Neuronal stem cell (in vitro differentiated cells): ENCODE measurements at regions not wholly inside any gene's neighbourhood (a gene's known extent, or its start where the extent isn't known, plus 50 kb on each side); places are given as distances from the start of the nearest gene placed in this dataset.

Source experiments
- DNase-seq: peaks from one replicate; pipeline ENCODE4 v3.0.0-alpha.2; 2013; ENCODE audit warnings: low spot score
- H2AFZ ChIP-seq: one replicate; pipeline ENCODE4 v1.6.1; 2013; ENCODE audit warnings: mild to moderate bottlenecking, low read length, inconsistent platforms
- H2AK5ac ChIP-seq: 2 replicates; pipeline ENCODE4 v1.6.1; 2013; ENCODE audit warnings: low read depth, mild to moderate bottlenecking, inconsistent platforms, low read length, moderate library complexity, mixed read lengths
- H2BK120ac ChIP-seq: 2 replicates; pipeline ENCODE4 v1.6.1; 2013; ENCODE audit warnings: low read depth, mild to moderate bottlenecking, inconsistent platforms, low read length, moderate library complexity, mixed read lengths
- H2BK12ac ChIP-seq: one replicate; pipeline ENCODE4 v1.6.1; 2013; ENCODE audit warnings: low read length, inconsistent platforms
- H2BK15ac ChIP-seq: 2 replicates; pipeline ENCODE4 v1.6.1; 2013; ENCODE audit warnings: mild to moderate bottlenecking, low read length, inconsistent platforms, mixed read lengths
- H2BK5ac ChIP-seq: one replicate; pipeline ENCODE4 v1.6.1; 2013; ENCODE audit warnings: inconsistent platforms, mild to moderate bottlenecking, low read length, moderate library complexity
- H3K14ac ChIP-seq: one replicate; pipeline ENCODE4 v1.6.1; 2013; ENCODE audit warnings: low read length, inconsistent platforms
- H3K18ac ChIP-seq: 2 replicates; pipeline ENCODE4 v1.6.1; 2013; ENCODE audit warnings: low read length, inconsistent platforms
- H3K23ac ChIP-seq: 2 replicates; pipeline ENCODE4 v1.6.1; 2013; ENCODE audit warnings: low read depth, mild to moderate bottlenecking, mixed read lengths, low read length, inconsistent platforms; ENCODE audit not compliant: poor library complexity
- H3K27ac ChIP-seq: replicated peaks from 3 replicates; pipeline ENCODE4 v1.5.1; 2013; ENCODE audit warnings: low read length, inconsistent platforms
- H3K27me3 ChIP-seq, 3 experiments: 2 replicates each; pipeline ENCODE4 v1.6.1; 2013; ENCODE audit warnings: low read length in 3 of 3, mild to moderate bottlenecking in 2 of 3, inconsistent platforms in 1 of 3, low read depth in 1 of 3, mixed read lengths in 1 of 3, moderate library complexity in 1 of 3; ENCODE audit not compliant: control insufficient read depth in 3 of 3, insufficient read depth in 3 of 3
- H3K36me3 ChIP-seq, 2 donors: replicated peaks in 1 of 2; 2 replicates each; pipeline ENCODE4 v1.6.1; 2013; ENCODE audit warnings: low read length in 2 of 2; ENCODE audit not compliant: control insufficient read depth in 2 of 2, insufficient read depth in 2 of 2
- H3K4ac ChIP-seq: 2 replicates; pipeline ENCODE4 v1.6.1; 2013; ENCODE audit warnings: inconsistent platforms, mild to moderate bottlenecking, low read length, moderate library complexity
- H3K4me1 ChIP-seq, 2 donors: 1 replicate in 1 of 2; 2 replicates in 1 of 2; pipeline ENCODE4 v1.6.1; 2013; ENCODE audit warnings: low read length in 2 of 2, low read depth in 1 of 2; ENCODE audit not compliant: control insufficient read depth in 2 of 2, insufficient read depth in 1 of 2
- H3K4me2 ChIP-seq: one replicate; pipeline ENCODE4 v1.6.1; 2013; ENCODE audit warnings: mild to moderate bottlenecking, low read length, inconsistent platforms; ENCODE audit not compliant: insufficient read depth, poor library complexity, severe bottlenecking
- H3K4me3 ChIP-seq, 2 donors: 2 replicates each; pipeline ENCODE4 v1.5.1; 2013; ENCODE audit warnings: low read length in 2 of 2, mild to moderate bottlenecking in 2 of 2, inconsistent platforms in 1 of 2, moderate library complexity in 1 of 2
- H3K79me1 ChIP-seq: one replicate; pipeline ENCODE4 v1.6.1; 2013; ENCODE audit warnings: low read depth, mild to moderate bottlenecking, inconsistent platforms, low read length, moderate library complexity
- H3K9ac ChIP-seq: one replicate; pipeline ENCODE4 v1.6.1; 2013; ENCODE audit warnings: mild to moderate bottlenecking, low read depth, low read length, inconsistent platforms; ENCODE audit not compliant: poor library complexity
- H3K9me3 ChIP-seq, 2 donors: replicated peaks in 1 of 2; 2 replicates each; pipeline versions ENCODE3 to v1.6.1; 2013; ENCODE audit warnings: low read length in 2 of 2, mild to moderate bottlenecking in 2 of 2, inconsistent platforms in 1 of 2, low read depth in 1 of 2, mixed read lengths in 1 of 2, moderate library complexity in 1 of 2; ENCODE audit not compliant: control insufficient read depth in 2 of 2, insufficient read depth in 1 of 2
- H4K8ac ChIP-seq: one replicate; pipeline ENCODE4 v1.6.1; 2013; ENCODE audit warnings: low read depth, mild to moderate bottlenecking, inconsistent platforms, low read length, moderate library complexity
- H4K91ac ChIP-seq: one replicate; pipeline ENCODE4 v1.6.1; 2013; ENCODE audit warnings: low read length, low read depth, mild to moderate bottlenecking, inconsistent platforms; ENCODE audit not compliant: poor library complexity
- WGBS, 2 donors: extraction: QIAGEN DNeasy Blood & Tissue Kit; methylation state at CpG; one replicate each; pipeline ENCODE4 v1.1.7; 2013; ENCODE audit warnings: missing lambda C conversion rate in 2 of 2, mixed read lengths in 1 of 2; ENCODE audit not compliant: insufficient read length in 2 of 2, insufficient replicate concordance in 1 of 2; ENCODE audit errors: extremely low coverage in 2 of 2; 5-methylcytosine and 5-hydroxymethylcytosine counted together

GRCh38 chr14:94679106-94679810, 67.1 kb downstream of the SERPINA3 start:
- no peaks in the 10 kb centered on the region for H3K79me1 ChIP-seq
- no peak overlapping the region for H3K9ac ChIP-seq
- H2BK12ac ChIP-seq: no peak overlapping the region
- no peak overlapping the region for H3K14ac ChIP-seq
- H3K27me3 ChIP-seq: no peaks in the 10 kb centered on the region
- H3K36me3 ChIP-seq: no peaks in the 10 kb centered on the region
- no peak overlapping the region for H3K4me3 ChIP-seq
- H3K9me3 ChIP-seq: no peaks in the 10 kb centered on the region
- no peak overlapping the region for H2BK15ac ChIP-seq
- H3K4me2 ChIP-seq: no peak overlapping the region
- no peak overlapping the region for H3K18ac ChIP-seq
- no peak overlapping the region for H2BK5ac ChIP-seq
- no peak overlapping the region for H4K8ac ChIP-seq
- peak overlapping the region; percentile 5 for H3K23ac ChIP-seq
- no peak for DNase-seq
- H3K4me1 ChIP-seq: peaks cover 0 to 7% of the 10 kb centered on the region in 2 donors
- no peak overlapping the region for H2AFZ ChIP-seq
- H2BK120ac ChIP-seq: no peak overlapping the region
- no peak overlapping the region for H2AK5ac ChIP-seq
- no CpG with 5 or more reads among the region's 9 CpGs for WGBS, 2 donors
- H3K27ac ChIP-seq: no peak overlapping the region
- H3K4ac ChIP-seq: no peak overlapping the region
- no peak overlapping the region for H4K91ac ChIP-seq

- H2AK5ac ChIP-seq: peak overlapping the region; percentile 2
- H3K4me3 ChIP-seq: no peak overlapping the region
- no peak overlapping the region for H2BK15ac ChIP-seq
- H3K4me1 ChIP-seq: peaks cover 0 to 4% of the 10 kb centered on the region in 2 donors
- H3K36me3 ChIP-seq: no peaks in the 10 kb centered on the region
- H3K18ac ChIP-seq: no peak overlapping the region
- H3K27me3 ChIP-seq: no peaks in the 10 kb centered on the region
- no peak for DNase-seq
- H2BK5ac ChIP-seq: no peak overlapping the region
- no peak overlapping the region for H4K8ac ChIP-seq
- no peak overlapping the region for H3K4ac ChIP-seq
- H3K79me1 ChIP-seq: no peaks in the 10 kb centered on the region
- H4K91ac ChIP-seq: no peak overlapping the region
- H3K9me3 ChIP-seq: no peaks in the 10 kb centered on the region
- H3K9ac ChIP-seq: no peak overlapping the region
- H3K27ac ChIP-seq: no peak overlapping the region
- no peak overlapping the region for H3K23ac ChIP-seq
- H2BK12ac ChIP-seq: no peak overlapping the region
- H3K14ac ChIP-seq: no peak overlapping the region
- no CpG with 5 or more reads among the region's 6 CpGs for WGBS, 2 donors
- H2AFZ ChIP-seq: no peak overlapping the region
- H3K4me2 ChIP-seq: no peak overlapping the region
- no peak overlapping the region for H2BK120ac ChIP-seq
Observed at GRCh38 chr14:94677747-94678146, 65.6 kb downstream of the SERPINA3 start.

DNA sequence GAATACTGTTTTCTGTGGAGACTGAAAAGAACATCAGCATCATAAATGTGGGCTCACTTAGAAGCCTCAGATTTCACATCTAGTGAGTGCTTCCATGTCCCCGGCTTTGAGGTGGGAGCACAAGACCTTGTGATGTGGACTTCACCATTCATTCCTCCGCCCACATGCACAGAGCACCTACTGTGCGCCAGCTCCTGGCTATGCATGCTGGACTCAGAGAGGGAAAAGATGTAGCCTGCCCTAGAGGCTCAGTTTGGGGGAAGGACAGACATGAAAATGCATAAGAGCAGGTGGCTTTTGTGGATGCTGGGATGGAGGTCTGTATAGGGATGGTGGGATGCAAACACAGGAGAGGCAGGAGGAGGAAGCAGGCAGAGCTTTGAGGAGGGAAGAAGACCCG, 65.0 kb downstream of the SERPINA3 start:
- H2BK12ac ChIP-seq: no peak overlapping the region
- H4K8ac ChIP-seq: no peak overlapping the region
- no CpG with 5 or more reads among the region's 4 CpGs for WGBS, 2 donors
- H2BK5ac ChIP-seq: no peak overlapping the region
- no peaks in the 10 kb centered on the region for H3K36me3 ChIP-seq
- peaks cover 0 to 4% of the 10 kb centered on the region in 2 donors for H3K4me1 ChIP-seq
- no peaks in the 10 kb centered on the region for H3K27me3 ChIP-seq
- no peaks in the 10 kb centered on the region for H3K79me1 ChIP-seq
- no peak for DNase-seq
- H3K9ac ChIP-seq: no peak overlapping the region
- no peak overlapping the region for H4K91ac ChIP-seq
- no peak overlapping the region for H3K4ac ChIP-seq
- no peak overlapping the region for H3K23ac ChIP-seq
- H3K27ac ChIP-seq: no peak overlapping the region
- no peak overlapping the region for H2AFZ ChIP-seq
- H3K18ac ChIP-seq: no peak overlapping the region
- no peak overlapping the region for H3K4me2 ChIP-seq
- H3K9me3 ChIP-seq: no peaks in the 10 kb centered on the region
- no peak overlapping the region for H2BK15ac ChIP-seq
- peak overlapping the region; percentile 2 for H2AK5ac ChIP-seq
- no peak overlapping the region for H3K4me3 ChIP-seq
- no peak overlapping the region for H3K14ac ChIP-seq
- no peak overlapping the region for H2BK120ac ChIP-seq

GRCh38 chr14:94676495-94677185, 64.4 kb downstream of the SERPINA3 start:
- WGBS, 2 donors: no CpG with 5 or more reads among the region's 4 CpGs
- no peak overlapping the region for H3K4me2 ChIP-seq
- no peak overlapping the region for H3K14ac ChIP-seq
- H3K9ac ChIP-seq: no peak overlapping the region
- no peak overlapping the region for H3K4me3 ChIP-seq
- no peak overlapping the region for H2BK15ac ChIP-seq
- no peaks in the 10 kb centered on the region for H3K79me1 ChIP-seq
- H2BK12ac ChIP-seq: no peak overlapping the region
- H3K23ac ChIP-seq: no peak overlapping the region
- H3K18ac ChIP-seq: no peak overlapping the region
- H4K91ac ChIP-seq: no peak overlapping the region
- H4K8ac ChIP-seq: no peak overlapping the region
- H2BK5ac ChIP-seq: no peak overlapping the region
- no peak overlapping the region for H2AFZ ChIP-seq
- no peaks in the 10 kb centered on the region for H3K9me3 ChIP-seq
- H3K27ac ChIP-seq: no peak overlapping the region
- H2AK5ac ChIP-seq: no peak overlapping the region
- H3K27me3 ChIP-seq: no peaks in the 10 kb centered on the region
- H2BK120ac ChIP-seq: no peak overlapping the region
- H3K4ac ChIP-seq: no peak overlapping the region
- no peak for DNase-seq
- peaks cover 0 to 5% of the 10 kb centered on the region in 2 donors for H3K4me1 ChIP-seq
- no peaks in the 10 kb centered on the region for H3K36me3 ChIP-seq
